HEK293T (cell line): ENCODE measurements at regions not wholly inside any gene's neighbourhood (a gene's known extent, or its start where the extent isn't known, plus 50 kb on each side); places are given as distances from the start of the nearest gene placed in this dataset.

Source experiments
- CTCF ChIA-PET: fragments of 350-600 bp; formaldehyde crosslinking; extraction: SDS; loops from one replicate; lab custom pipeline; 2021; ENCODE audit warnings: antibody characterized with exemption, inconsistent platforms; lab: Yijun Ruan, JAX
- POLR2A ChIA-PET: fragments of 350-600 bp; formaldehyde crosslinking; extraction: SDS; loops from one replicate; lab custom pipeline; 2020; ENCODE audit warnings: antibody characterized with exemption, inconsistent platforms; lab: Yijun Ruan, JAX
- DNase-seq: peaks from one replicate; pipeline ENCODE4 v3.0.0; 2012; ENCODE audit warnings: mixed read lengths; ENCODE audit errors: extremely low spot score
- TARDBP ChIP-seq: fragments of 450-650 bp; IDR thresholded peaks from 2 replicates; pipeline ENCODE4 v1.6.1; 2016
- TF ChIP-seq, protein P1 (sequence below): fragments of 450-650 bp; IDR thresholded peaks from 2 replicates; pipeline ENCODE4 v1.6.1; 2016

DNA sequence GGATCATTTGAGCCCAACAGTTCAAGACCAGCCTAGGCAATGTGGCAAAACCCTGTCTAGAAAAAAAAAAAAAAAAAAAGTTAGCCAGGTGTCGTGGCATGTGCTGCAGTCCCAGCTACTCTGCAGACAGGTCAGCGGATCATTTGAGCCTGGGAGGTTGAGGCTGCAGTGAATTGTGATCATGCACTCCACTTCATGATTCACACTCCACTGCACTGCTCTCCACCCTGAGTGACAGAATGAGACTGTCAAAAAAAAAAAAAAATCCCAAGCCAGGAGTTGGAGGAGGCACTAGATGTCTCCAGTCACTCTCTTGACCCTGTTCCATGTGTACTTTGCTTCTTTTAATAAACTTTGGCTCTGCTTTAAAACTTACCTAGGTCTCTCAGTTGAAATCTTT, 51.0 kb upstream of the OLFM3 start:
- ChIA-PET CTCF (no interaction called here), POLR2A (no interaction called here)
- TF ChIP-seq TARDBP, result no peak
- TF ChIP-seq, protein P1, sequence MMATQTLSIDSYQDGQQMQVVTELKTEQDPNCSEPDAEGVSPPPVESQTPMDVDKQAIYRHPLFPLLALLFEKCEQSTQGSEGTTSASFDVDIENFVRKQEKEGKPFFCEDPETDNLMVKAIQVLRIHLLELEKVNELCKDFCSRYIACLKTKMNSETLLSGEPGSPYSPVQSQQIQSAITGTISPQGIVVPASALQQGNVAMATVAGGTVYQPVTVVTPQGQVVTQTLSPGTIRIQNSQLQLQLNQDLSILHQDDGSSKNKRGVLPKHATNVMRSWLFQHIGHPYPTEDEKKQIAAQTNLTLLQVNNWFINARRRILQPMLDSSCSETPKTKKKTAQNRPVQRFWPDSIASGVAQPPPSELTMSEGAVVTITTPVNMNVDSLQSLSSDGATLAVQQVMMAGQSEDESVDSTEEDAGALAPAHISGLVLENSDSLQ, result no peak
- no peak for DNase-seq
